Activated naive CD4-positive, alpha-beta T cell treated with anti-CD3 and anti-CD28 coated beads, Interleukin-2, amount 50 U/mL, for 24 hours (primary cell): ENCODE measurements at regions not wholly inside any gene's neighbourhood (a gene's known extent, or its start where the extent isn't known, plus 50 kb on each side); places are given as distances from the start of the nearest gene placed in this dataset.

Source experiments
- H3K27ac Mint-ChIP-seq: one replicate; pipeline ENCODE4 v1.8.0; 2021; ENCODE audit warnings: mild to moderate bottlenecking, mixed read lengths
- H3K27me3 Mint-ChIP-seq: one replicate; pipeline ENCODE4 v1.8.0; 2021; ENCODE audit warnings: mixed read lengths
- H3K36me3 Mint-ChIP-seq: one replicate; pipeline ENCODE4 v1.8.0; 2021; ENCODE audit warnings: mixed read lengths
- H3K4me1 Mint-ChIP-seq: one replicate; pipeline ENCODE4 v1.8.0; 2021; ENCODE audit warnings: mixed read lengths
- H3K4me3 Mint-ChIP-seq: one replicate; pipeline ENCODE4 v1.8.0; 2021; ENCODE audit warnings: mild to moderate bottlenecking, mixed read lengths
- H3K9me3 Mint-ChIP-seq: one replicate; pipeline ENCODE4 v1.8.0; 2021; ENCODE audit warnings: mixed read lengths

GRCh38 chr7:13166801-13167200, 479.4 kb downstream of the ARL4A start:
- Mint-ChIP-seq H3K9me3 (no peaks in the 10 kb centered on the region), H3K27me3 (peaks cover 7% of the 10 kb centered on the region), H3K36me3 (no peaks in the 10 kb centered on the region), H3K4me1 (no peaks in the 10 kb centered on the region), H3K4me3 (no peak overlapping the region), H3K27ac (no peak overlapping the region)

GRCh38 chr7:13169356-13169755, 481.9 kb downstream of the ARL4A start:
- no peak overlapping the region for H3K27ac Mint-ChIP-seq
- no peaks in the 10 kb centered on the region for H3K36me3 Mint-ChIP-seq
- no peaks in the 10 kb centered on the region for H3K4me1 Mint-ChIP-seq
- H3K27me3 Mint-ChIP-seq, result peaks cover 9% of the 10 kb centered on the region
- no peaks in the 10 kb centered on the region for H3K9me3 Mint-ChIP-seq
- no peak overlapping the region for H3K4me3 Mint-ChIP-seq

DNA sequence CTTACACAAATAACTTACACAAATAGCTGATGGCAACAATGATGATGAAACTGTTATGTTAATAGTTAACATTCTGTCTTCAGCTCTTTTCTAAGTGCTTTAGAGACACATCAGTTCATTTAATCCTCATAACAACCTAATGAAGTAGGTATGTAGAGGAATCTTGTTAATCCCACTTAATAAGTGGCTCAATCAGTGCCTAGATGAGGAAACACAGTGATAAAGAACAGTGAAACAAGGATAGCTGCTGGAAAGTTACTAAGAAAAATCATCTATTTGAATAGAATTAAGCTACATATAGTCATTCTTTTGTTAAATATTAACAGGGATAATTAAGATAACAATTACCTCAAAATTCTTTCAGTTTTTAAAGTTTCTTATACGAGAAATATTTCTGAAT, 487.6 kb downstream of the ARL4A start:
- no peak overlapping the region for H3K4me3 Mint-ChIP-seq
- no peaks in the 10 kb centered on the region for H3K9me3 Mint-ChIP-seq
- H3K36me3 Mint-ChIP-seq, result no peaks in the 10 kb centered on the region
- H3K27ac Mint-ChIP-seq, result no peak overlapping the region
- H3K4me1 Mint-ChIP-seq, result no peaks in the 10 kb centered on the region
- H3K27me3 Mint-ChIP-seq, result peaks cover 2% of the 10 kb centered on the region

GRCh38 chr7:13179011-13179582, 491.7 kb downstream of the ARL4A start:
- Mint-ChIP-seq H3K27me3 (peaks cover 4% of the 10 kb centered on the region), H3K27ac (no peak overlapping the region), H3K4me1 (no peaks in the 10 kb centered on the region), H3K9me3 (no peaks in the 10 kb centered on the region), H3K4me3 (no peak overlapping the region), H3K36me3 (no peaks in the 10 kb centered on the region)

- Mint-ChIP-seq H3K4me1 (no peaks in the 10 kb centered on the region), H3K27me3 (peaks cover 6% of the 10 kb centered on the region), H3K4me3 (no peak overlapping the region), H3K9me3 (no peaks in the 10 kb centered on the region), H3K36me3 (no peaks in the 10 kb centered on the region), H3K27ac (no peak overlapping the region)
Measured at GRCh38 chr7:13179775-13180523, 492.5 kb downstream of the ARL4A start.

GRCh38 chr7:13181216-13181615, 493.8 kb downstream of the ARL4A start:
- no peak overlapping the region for H3K27ac Mint-ChIP-seq
- peaks cover 6% of the 10 kb centered on the region for H3K27me3 Mint-ChIP-seq
- no peaks in the 10 kb centered on the region for H3K36me3 Mint-ChIP-seq
- H3K4me3 Mint-ChIP-seq, result no peak overlapping the region
- H3K4me1 Mint-ChIP-seq, result no peaks in the 10 kb centered on the region
- no peaks in the 10 kb centered on the region for H3K9me3 Mint-ChIP-seq

DNA sequence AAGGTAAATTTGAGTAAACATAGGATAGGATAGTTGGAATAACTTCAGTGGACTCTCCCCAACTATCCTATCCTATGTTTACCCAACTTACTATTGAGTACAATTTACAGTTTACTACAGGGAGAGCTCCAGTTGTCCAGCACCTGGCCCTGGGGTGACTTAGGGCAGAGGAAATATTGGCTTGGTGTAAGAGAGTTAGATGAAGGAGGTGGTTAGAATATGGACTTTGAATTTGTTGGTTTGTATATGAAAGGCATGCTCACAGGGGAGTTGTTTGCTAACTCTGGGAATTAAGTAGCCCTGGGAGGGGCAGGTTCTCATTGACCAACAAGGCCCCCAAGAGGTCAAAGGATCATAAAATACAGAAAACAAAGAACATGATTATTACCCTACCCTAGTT, 497.7 kb downstream of the ARL4A start:
- no peaks in the 10 kb centered on the region for H3K4me1 Mint-ChIP-seq
- H3K27me3 Mint-ChIP-seq, result peaks cover 7% of the 10 kb centered on the region
- H3K36me3 Mint-ChIP-seq, result no peaks in the 10 kb centered on the region
- no peak overlapping the region for H3K4me3 Mint-ChIP-seq
- H3K27ac Mint-ChIP-seq, result no peak overlapping the region
- no peaks in the 10 kb centered on the region for H3K9me3 Mint-ChIP-seq

- Mint-ChIP-seq H3K9me3 (no peaks in the 10 kb centered on the region), H3K36me3 (no peaks in the 10 kb centered on the region), H3K4me1 (no peaks in the 10 kb centered on the region), H3K27me3 (peaks cover 8% of the 10 kb centered on the region), H3K4me3 (no peak overlapping the region), H3K27ac (no peak overlapping the region)
Measured at GRCh38 chr7:13188236-13188805, 500.9 kb downstream of the ARL4A start.

DNA sequence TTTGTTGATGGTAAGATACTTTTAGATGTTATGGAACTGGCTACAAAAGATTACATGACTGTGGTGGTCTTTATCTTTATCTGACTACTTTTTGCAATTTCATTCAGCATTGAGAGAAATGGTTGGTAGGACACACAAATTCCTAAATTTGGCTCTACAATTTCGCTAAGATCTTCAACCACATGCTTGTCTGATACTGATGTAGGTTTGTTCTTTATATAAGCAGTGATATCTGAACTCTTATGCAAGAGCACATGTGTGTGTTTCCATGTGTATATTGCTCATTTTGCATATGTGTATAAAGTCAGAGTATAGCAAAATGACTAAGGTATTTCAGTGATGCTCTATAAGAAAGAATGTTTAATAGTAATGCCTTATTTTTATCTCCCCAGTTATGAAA, 501.5 kb downstream of the ARL4A start:
- Mint-ChIP-seq H3K36me3 (no peaks in the 10 kb centered on the region), H3K27me3 (peaks cover 5% of the 10 kb centered on the region), H3K4me3 (no peak overlapping the region), H3K4me1 (no peaks in the 10 kb centered on the region), H3K27ac (no peak overlapping the region), H3K9me3 (no peaks in the 10 kb centered on the region)

- Mint-ChIP-seq H3K27me3 (peaks cover 5% of the 10 kb centered on the region), H3K4me3 (no peak overlapping the region), H3K27ac (no peak overlapping the region), H3K36me3 (no peaks in the 10 kb centered on the region), H3K4me1 (no peaks in the 10 kb centered on the region), H3K9me3 (no peaks in the 10 kb centered on the region)
Measured at GRCh38 chr7:13189668-13190067, 502.2 kb downstream of the ARL4A start.

- no peaks in the 10 kb centered on the region for H3K36me3 Mint-ChIP-seq
- H3K9me3 Mint-ChIP-seq, result no peaks in the 10 kb centered on the region
- H3K27ac Mint-ChIP-seq, result no peak overlapping the region
- H3K4me3 Mint-ChIP-seq, result no peak overlapping the region
- peaks cover 5% of the 10 kb centered on the region for H3K27me3 Mint-ChIP-seq
- H3K4me1 Mint-ChIP-seq, result no peaks in the 10 kb centered on the region
Measured at GRCh38 chr7:13197501-13197900, 510.1 kb downstream of the ARL4A start.

DNA sequence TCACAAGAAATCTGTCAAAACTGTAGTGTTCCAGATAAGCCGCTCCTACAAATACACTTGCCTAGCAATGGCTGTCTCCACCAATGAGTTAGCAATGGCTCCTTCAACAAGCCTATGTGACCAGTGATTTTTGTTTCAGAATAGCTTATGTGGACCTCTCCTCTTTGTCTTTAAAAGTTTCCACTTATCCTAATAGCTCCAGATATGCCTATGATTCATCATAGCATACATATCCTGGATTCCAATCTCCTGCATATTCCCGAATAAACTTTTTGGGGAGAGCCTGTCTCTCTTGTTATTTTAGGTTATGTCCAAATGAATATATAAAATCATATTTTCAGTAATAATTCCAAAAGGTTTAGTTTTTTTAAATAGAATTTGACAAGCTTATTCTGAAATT, 510.6 kb downstream of the ARL4A start:
- Mint-ChIP-seq H3K27me3 (peaks cover 5% of the 10 kb centered on the region), H3K4me1 (no peaks in the 10 kb centered on the region), H3K36me3 (no peaks in the 10 kb centered on the region), H3K9me3 (no peaks in the 10 kb centered on the region), H3K27ac (no peak overlapping the region), H3K4me3 (no peak overlapping the region)

GRCh38 chr7:13198727-13199126, 511.3 kb downstream of the ARL4A start:
- Mint-ChIP-seq H3K4me3 (no peak overlapping the region), H3K27me3 (peaks cover 3% of the 10 kb centered on the region), H3K9me3 (no peaks in the 10 kb centered on the region), H3K27ac (no peak overlapping the region), H3K4me1 (no peaks in the 10 kb centered on the region), H3K36me3 (no peaks in the 10 kb centered on the region)

GRCh38 chr7:13201628-13202027, 514.2 kb downstream of the ARL4A start:
- H3K4me1 Mint-ChIP-seq, result no peaks in the 10 kb centered on the region
- H3K27me3 Mint-ChIP-seq, result peaks cover 5% of the 10 kb centered on the region
- H3K4me3 Mint-ChIP-seq, result no peak overlapping the region
- H3K9me3 Mint-ChIP-seq, result no peaks in the 10 kb centered on the region
- H3K27ac Mint-ChIP-seq, result no peak overlapping the region
- no peaks in the 10 kb centered on the region for H3K36me3 Mint-ChIP-seq

GRCh38 chr7:13217768-13218167, 530.3 kb downstream of the ARL4A start:
- Mint-ChIP-seq H3K4me1 (no peaks in the 10 kb centered on the region), H3K4me3 (no peak overlapping the region), H3K36me3 (no peaks in the 10 kb centered on the region), H3K9me3 (no peaks in the 10 kb centered on the region), H3K27me3 (no peaks in the 10 kb centered on the region), H3K27ac (no peak overlapping the region)

GRCh38 chr7:13225068-13225467, 537.6 kb downstream of the ARL4A start:
- Mint-ChIP-seq H3K27ac (no peak overlapping the region), H3K4me1 (no peaks in the 10 kb centered on the region), H3K36me3 (no peaks in the 10 kb centered on the region), H3K9me3 (no peaks in the 10 kb centered on the region), H3K4me3 (no peak overlapping the region), H3K27me3 (no peaks in the 10 kb centered on the region)
